ENCODE measurements at regions not wholly inside any gene's neighbourhood (a gene's known extent, or its start where the extent isn't known, plus 50 kb on each side); places are given as distances from the start of the nearest gene placed in this dataset.

DNA sequence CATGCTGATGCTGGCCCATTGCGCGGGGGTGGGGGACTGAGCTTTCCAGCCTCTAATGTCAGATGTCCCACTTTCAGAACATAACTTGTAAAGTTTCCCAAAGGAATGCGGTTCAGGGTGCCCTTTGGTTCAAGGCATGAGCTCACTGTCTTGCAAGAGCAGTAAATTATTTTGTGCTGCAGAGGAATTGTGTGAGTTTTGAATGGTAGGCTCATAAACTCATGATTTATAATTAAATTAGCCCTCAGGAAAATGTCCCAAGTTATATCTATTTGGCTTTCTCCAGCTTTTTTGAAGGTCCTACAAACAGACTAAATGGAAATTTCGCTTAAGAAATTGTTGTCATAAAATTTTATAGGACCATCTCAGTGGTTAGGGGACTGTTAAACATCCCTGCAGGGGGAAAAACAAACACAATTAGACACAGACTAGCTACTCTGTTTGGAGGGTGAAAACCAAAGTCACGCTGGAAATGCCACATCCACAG, 321.8 kb downstream of the HS3ST3B1 start:
- CTCF ChIA-PET (ENCODE audit: low intra/inter-chr PET ratio) = no interaction called here
- no peaks in the 10 kb centered on the region for H3K27me3 ChIP-seq (ENCODE audit: control insufficient read depth in 2 of 2, insufficient read depth in 2 of 2, low read length in 2 of 2)
- H3K4me3 ChIP-seq = no peak overlapping the region
- H3K4me2 ChIP-seq (ENCODE audit: insufficient read depth, low read length) = no peak overlapping the region
- no TSS peak for BruUV-seq (replicated peaks)
- H2AFZ ChIP-seq (ENCODE audit: low read depth, low read length) = no peak overlapping the region
- no peak for DNase-seq (ENCODE audit: extremely low read depth in 1 of 4, low spot score in 3 of 4)
- POLR2A ChIA-PET = no interaction called here
- in situ Hi-C loops (cut with MboI) = no loop called here
- FAIRE-seq = no peak
- H4K20me1 ChIP-seq (replicated peaks; ENCODE audit: control insufficient read depth, insufficient read depth, low read length) = no peaks in the 10 kb centered on the region
- no peaks in the 10 kb centered on the region for H3K4me1 ChIP-seq (replicated peaks in 1 of 2; ENCODE audit: control insufficient read depth in 2 of 2, insufficient read depth in 2 of 2, low read length in 2 of 2)
- no peaks in the 10 kb centered on the region for H3K9me3 ChIP-seq (replicated peaks; ENCODE audit: control insufficient read depth, insufficient read depth, low read depth, low read length)
- H3K36me3 ChIP-seq (ENCODE audit: control insufficient read depth, insufficient read depth, low read length) = no peaks in the 10 kb centered on the region
- intact Hi-C loops (cut with micrococcal nuclease) = no loop called here
- 0% methylated on average over 5 of the region's 5 CpGs for WGBS (ENCODE audit: insufficient coverage, low coverage, missing lambda C conversion rate)
- no peak overlapping the region for H3K27ac ChIP-seq (ENCODE audit: extremely low read depth, low read depth, low read length)
- no peak for ATAC-seq
- H3K9ac ChIP-seq (ENCODE audit: insufficient read depth in 1 of 2, low read depth in 2 of 2, low read length in 2 of 2) = no peak overlapping the region
- H3K79me2 ChIP-seq (ENCODE audit: control insufficient read depth, insufficient read depth, low read length) = no peaks in the 10 kb centered on the region
- H3K9me1 ChIP-seq (ENCODE audit: control insufficient read depth, insufficient read depth, low read length) = no peaks in the 10 kb centered on the region
- TF ChIP-seq MTA1 (IDR thresholded peaks at IDR 0.05; ENCODE audit: borderline replicate concordance) (no peak), SLC30A9 (CRISPR knock-in tag; IDR thresholded peaks at IDR 0.05) (no peak), NR2C2 (CRISPR knock-in tag; IDR thresholded peaks at IDR 0.05) (no peak), NR2C2 (tag; IDR thresholded peaks at IDR 0.05) (no peak), FUS (optimal IDR thresholded peaks at IDR 0.05; ENCODE audit: low read depth, low read length) (no peak), ZNF174 (CRISPR knock-in tag; IDR thresholded peaks at IDR 0.05) (no peak), TGIF2 (CRISPR knock-in tag; IDR thresholded peaks at IDR 0.05) (no peak), XRCC3 (IDR thresholded peaks at IDR 0.05) (no peak), SAFB2 (IDR thresholded peaks at IDR 0.05; ENCODE audit: borderline replicate concordance, low read depth, low read length, severe bottlenecking) (no peak), ZNF133 (CRISPR knock-in tag; IDR thresholded peaks at IDR 0.05) (no peak), ARHGAP35 (IDR thresholded peaks at IDR 0.05; ENCODE audit: partially characterized antibody) (no peak), NUFIP1 (IDR thresholded peaks at IDR 0.05; ENCODE audit: partially characterized antibody) (no peak), NFRKB (IDR thresholded peaks at IDR 0.05; ENCODE audit: low read depth) (no peak)
- TF ChIP-seq, protein P1, sequence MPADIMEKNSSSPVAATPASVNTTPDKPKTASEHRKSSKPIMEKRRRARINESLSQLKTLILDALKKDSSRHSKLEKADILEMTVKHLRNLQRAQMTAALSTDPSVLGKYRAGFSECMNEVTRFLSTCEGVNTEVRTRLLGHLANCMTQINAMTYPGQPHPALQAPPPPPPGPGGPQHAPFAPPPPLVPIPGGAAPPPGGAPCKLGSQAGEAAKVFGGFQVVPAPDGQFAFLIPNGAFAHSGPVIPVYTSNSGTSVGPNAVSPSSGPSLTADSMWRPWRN (IDR thresholded peaks at IDR 0.05; ENCODE audit: low read depth) = no peak
- TF ChIP-seq, protein P2, sequence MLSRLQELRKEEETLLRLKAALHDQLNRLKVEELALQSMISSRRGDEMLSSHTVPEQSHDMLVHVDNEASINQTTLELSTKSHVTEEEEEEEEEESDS (CRISPR knock-in tag; IDR thresholded peaks at IDR 0.05) = no peak
- TF ChIP-seq, protein P3, sequence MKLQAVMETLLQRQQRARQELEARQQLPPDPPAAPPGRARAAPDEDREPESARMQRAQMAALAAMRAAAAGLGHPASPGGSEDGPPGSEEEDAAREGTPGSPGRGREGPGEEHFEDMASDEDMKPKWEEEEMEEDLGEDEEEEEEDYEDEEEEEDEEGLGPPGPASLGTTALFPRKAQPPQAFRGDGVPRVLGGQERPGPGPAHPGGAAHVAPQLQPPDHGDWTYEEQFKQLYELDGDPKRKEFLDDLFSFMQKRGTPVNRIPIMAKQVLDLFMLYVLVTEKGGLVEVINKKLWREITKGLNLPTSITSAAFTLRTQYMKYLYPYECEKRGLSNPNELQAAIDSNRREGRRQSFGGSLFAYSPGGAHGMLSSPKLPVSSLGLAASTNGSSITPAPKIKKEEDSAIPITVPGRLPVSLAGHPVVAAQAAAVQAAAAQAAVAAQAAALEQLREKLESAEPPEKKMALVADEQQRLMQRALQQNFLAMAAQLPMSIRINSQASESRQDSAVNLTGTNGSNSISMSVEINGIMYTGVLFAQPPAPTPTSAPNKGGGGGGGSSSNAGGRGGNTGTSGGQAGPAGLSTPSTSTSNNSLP (IDR thresholded peaks at IDR 0.05; ENCODE audit: borderline replicate concordance, low read depth, low read length) = no peak
- TF ChIP-seq, protein P4, sequence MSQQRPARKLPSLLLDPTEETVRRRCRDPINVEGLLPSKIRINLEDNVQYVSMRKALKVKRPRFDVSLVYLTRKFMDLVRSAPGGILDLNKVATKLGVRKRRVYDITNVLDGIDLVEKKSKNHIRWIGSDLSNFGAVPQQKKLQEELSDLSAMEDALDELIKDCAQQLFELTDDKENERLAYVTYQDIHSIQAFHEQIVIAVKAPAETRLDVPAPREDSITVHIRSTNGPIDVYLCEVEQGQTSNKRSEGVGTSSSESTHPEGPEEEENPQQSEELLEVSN (IDR thresholded peaks at IDR 0.05; ENCODE audit: borderline replicate concordance in 1 of 2, extremely low read depth in 1 of 2, insufficient read depth in 1 of 2, insufficient read length in 1 of 2, low read depth in 1 of 2, low read length in 1 of 2, poor library complexity in 1 of 2, severe bottlenecking in 1 of 2) = no peak
